Parathyroid adenoma (tissue), 2 donors: ENCODE measurements at regions not wholly inside any gene's neighbourhood (a gene's known extent, or its start where the extent isn't known, plus 50 kb on each side); places are given as distances from the start of the nearest gene placed in this dataset.

Experiments
- H2AFZ ChIP-seq: fragments of 300-600 bp; sonication (generic); one replicate; pipeline ENCODE4 v1.7.0; 2017; ENCODE audit warnings: antibody characterized with exemption, mild to moderate bottlenecking
- H3K27ac ChIP-seq: fragments of 300-600 bp; sonication (generic); one replicate; pipeline ENCODE4 v1.7.0; 2017
- H3K27me3 ChIP-seq: fragments of 300-600 bp; sonication (generic); one replicate; pipeline ENCODE4 v1.7.0; 2017; ENCODE audit warnings: low read length; ENCODE audit not compliant: control insufficient read depth, insufficient read depth
- H3K36me3 ChIP-seq: fragments of 300-600 bp; sonication (generic); one replicate; pipeline ENCODE4 v1.7.0; 2017; ENCODE audit warnings: low read length; ENCODE audit not compliant: control insufficient read depth, insufficient read depth
- H3K4me1 ChIP-seq: fragments of 300-600 bp; sonication (generic); one replicate; pipeline ENCODE4 v1.7.0; 2017; ENCODE audit warnings: control low read depth
- H3K4me2 ChIP-seq: fragments of 300-600 bp; sonication (generic); one replicate; pipeline ENCODE4 v1.7.0; 2017; ENCODE audit warnings: low read length
- H3K4me3 ChIP-seq: fragments of 300-600 bp; sonication (generic); one replicate; pipeline ENCODE4 v1.7.0; 2017; ENCODE audit warnings: low read depth, low read length
- H3K79me2 ChIP-seq: fragments of 300-600 bp; sonication (generic); one replicate; pipeline ENCODE4 v1.7.0; 2017; ENCODE audit warnings: control low read depth
- H3K9ac ChIP-seq: fragments of 300-600 bp; sonication (generic); one replicate; pipeline ENCODE4 v1.7.0; 2017; ENCODE audit warnings: mild to moderate bottlenecking
- H3K9me3 ChIP-seq: fragments of 300-600 bp; sonication (generic); one replicate; pipeline ENCODE4 v1.7.0; 2017; ENCODE audit warnings: low read length; ENCODE audit not compliant: control insufficient read depth
- TF ChIP-seq, protein P1 (sequence below): fragments of 300-600 bp; sonication (generic); IDR thresholded peaks from one replicate; pipeline ENCODE4 v1.7.0; 2017; ENCODE audit warnings: antibody characterized with exemption, mild to moderate bottlenecking
- donor health status: primary hyperparathyroidism.

DNA sequence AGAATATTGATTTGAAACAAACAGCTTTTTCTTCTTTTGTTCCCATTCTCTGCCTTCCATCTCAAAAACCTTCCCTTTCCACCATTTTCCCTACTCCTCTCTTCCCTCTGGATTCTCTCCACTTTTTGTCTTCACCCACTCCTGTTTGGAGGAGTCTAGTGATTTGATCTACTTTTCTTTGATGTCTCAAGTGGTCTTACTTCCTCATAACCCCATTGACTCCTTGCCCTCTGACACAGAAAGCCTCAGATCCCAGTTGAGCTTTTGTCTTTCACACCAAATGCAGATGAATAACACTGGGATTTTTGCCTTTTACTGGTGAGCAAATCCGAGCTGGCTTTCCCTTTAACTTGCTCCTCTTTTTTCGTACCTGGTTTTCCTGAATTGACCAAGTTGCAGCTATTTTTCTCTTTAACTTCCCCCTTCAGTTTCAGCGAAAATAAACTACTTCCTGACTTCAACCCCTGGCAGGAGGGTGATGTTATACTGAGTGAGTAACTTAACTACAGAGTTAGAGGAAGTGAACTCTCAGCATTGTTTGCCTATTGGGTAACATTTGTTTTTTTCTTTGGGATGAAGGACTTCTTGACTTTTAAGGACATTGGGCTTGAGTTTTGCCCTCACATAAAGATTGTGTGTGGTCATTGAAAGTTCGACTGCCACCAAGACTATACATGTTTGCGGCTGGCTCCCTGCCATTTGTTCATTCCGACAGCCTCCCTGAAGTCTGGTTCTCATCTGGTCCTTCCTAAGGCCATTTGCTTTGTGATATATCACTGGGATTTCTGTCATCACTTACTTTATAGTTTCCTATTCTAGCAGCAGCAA is 392.8 kb upstream of the NR3C2 start:
- TF ChIP-seq, protein P1, sequence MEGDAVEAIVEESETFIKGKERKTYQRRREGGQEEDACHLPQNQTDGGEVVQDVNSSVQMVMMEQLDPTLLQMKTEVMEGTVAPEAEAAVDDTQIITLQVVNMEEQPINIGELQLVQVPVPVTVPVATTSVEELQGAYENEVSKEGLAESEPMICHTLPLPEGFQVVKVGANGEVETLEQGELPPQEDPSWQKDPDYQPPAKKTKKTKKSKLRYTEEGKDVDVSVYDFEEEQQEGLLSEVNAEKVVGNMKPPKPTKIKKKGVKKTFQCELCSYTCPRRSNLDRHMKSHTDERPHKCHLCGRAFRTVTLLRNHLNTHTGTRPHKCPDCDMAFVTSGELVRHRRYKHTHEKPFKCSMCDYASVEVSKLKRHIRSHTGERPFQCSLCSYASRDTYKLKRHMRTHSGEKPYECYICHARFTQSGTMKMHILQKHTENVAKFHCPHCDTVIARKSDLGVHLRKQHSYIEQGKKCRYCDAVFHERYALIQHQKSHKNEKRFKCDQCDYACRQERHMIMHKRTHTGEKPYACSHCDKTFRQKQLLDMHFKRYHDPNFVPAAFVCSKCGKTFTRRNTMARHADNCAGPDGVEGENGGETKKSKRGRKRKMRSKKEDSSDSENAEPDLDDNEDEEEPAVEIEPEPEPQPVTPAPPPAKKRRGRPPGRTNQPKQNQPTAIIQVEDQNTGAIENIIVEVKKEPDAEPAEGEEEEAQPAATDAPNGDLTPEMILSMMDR = no peak
- H3K9me3 ChIP-seq = no peaks in the 10 kb centered on the region
- H3K27me3 ChIP-seq = no peaks in the 10 kb centered on the region
- no peak overlapping the region for H3K9ac ChIP-seq
- no peaks in the 10 kb centered on the region for H3K79me2 ChIP-seq
- no peak overlapping the region for H3K27ac ChIP-seq
- H3K4me2 ChIP-seq = no peak overlapping the region
- H2AFZ ChIP-seq = no peak overlapping the region
- H3K36me3 ChIP-seq = no peaks in the 10 kb centered on the region
- no peaks in the 10 kb centered on the region for H3K4me1 ChIP-seq
- no peak overlapping the region for H3K4me3 ChIP-seq

DNA sequence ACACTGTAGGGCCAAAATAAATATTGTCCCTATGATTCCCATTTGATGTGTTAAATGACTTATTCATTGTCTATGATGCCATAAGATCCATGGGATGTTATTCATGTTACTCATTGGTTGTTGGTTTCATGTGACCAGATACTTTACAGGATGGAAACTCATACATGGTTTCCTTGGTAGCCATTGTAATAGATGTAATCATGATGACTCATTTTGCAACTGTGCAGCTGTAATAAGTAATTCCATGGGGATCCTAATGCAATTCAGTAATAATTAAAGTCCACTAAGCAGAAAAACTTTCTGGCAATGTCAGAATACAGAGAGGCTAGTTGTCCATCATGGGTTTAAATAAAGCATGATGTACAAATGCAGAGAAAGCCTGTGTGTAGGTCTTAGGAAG is 389.7 kb upstream of the NR3C2 start:
- H3K9ac ChIP-seq = no peak overlapping the region
- H3K79me2 ChIP-seq = no peaks in the 10 kb centered on the region
- no peak overlapping the region for H3K4me3 ChIP-seq
- H3K4me1 ChIP-seq = no peaks in the 10 kb centered on the region
- H3K36me3 ChIP-seq = no peaks in the 10 kb centered on the region
- no peak overlapping the region for H2AFZ ChIP-seq
- H3K27ac ChIP-seq = no peak overlapping the region
- H3K4me2 ChIP-seq = no peak overlapping the region
- no peaks in the 10 kb centered on the region for H3K9me3 ChIP-seq
- no peaks in the 10 kb centered on the region for H3K27me3 ChIP-seq
- TF ChIP-seq, protein P1 = no peak

DNA sequence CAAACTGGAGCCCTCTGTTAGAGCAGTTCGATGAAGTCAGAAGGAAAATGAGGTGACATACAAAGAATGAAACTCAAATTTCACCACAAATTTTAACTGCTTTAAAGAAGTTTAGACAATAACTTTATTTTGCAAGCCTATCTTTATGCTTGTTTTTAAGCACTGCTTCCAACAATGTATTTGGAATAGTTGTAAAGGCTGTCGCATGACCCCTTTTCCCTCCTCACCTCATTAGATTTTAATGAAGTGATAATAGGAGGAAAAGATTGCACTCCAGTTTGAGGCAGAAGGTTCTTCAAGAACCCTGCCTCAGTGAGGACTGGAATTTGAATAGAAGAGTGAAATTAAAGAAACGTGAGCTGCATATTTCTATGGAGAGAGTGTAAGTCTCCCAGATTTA is 386.1 kb upstream of the NR3C2 start:
- H3K9ac ChIP-seq = no peak overlapping the region
- H3K36me3 ChIP-seq = no peaks in the 10 kb centered on the region
- no peak overlapping the region for H3K27ac ChIP-seq
- no peak overlapping the region for H3K4me2 ChIP-seq
- H3K4me3 ChIP-seq = no peak overlapping the region
- H3K79me2 ChIP-seq = no peaks in the 10 kb centered on the region
- H2AFZ ChIP-seq = no peak overlapping the region
- no peaks in the 10 kb centered on the region for H3K27me3 ChIP-seq
- TF ChIP-seq, protein P1 = no peak
- no peaks in the 10 kb centered on the region for H3K9me3 ChIP-seq
- H3K4me1 ChIP-seq = no peaks in the 10 kb centered on the region

DNA sequence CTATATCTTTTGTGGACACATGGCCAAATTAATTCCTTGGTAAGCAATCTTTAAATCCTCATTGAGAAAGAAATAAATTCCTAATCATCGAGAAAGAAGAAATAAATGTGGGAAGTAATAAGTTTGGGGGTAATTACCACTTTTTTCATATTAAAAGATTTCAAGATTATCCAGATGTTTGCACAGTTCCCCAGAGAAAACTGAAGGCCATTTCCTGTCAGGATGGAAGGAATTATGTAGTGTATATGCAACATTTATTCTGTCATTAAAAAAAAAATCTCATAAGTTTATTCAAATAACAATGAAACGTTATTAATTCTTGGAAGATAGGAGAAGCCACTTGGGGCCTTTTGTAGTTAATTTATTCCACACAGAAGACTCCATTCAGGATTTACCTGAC is 385.6 kb upstream of the NR3C2 start:
- no peaks in the 10 kb centered on the region for H3K27me3 ChIP-seq
- TF ChIP-seq, protein P1 = no peak

DNA sequence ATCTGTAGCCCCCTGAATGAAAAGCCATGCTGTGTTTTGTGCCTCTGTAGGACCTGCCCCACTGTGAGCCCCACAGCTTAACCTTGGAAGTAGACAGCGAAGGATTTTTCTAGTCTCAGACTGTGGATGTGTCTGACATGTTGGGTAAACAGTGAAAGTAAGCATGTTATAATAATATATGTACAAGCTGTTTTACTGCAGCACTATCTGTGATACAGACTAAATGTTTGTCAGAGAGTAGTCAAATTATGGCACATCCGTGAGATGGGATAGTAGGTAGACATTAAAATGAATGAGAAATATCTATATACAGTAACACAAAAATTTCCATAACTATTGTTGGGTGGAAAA is 381.2 kb upstream of the NR3C2 start:
- H3K36me3 ChIP-seq = no peaks in the 10 kb centered on the region
- H3K4me3 ChIP-seq = no peak overlapping the region
- H3K4me1 ChIP-seq = no peaks in the 10 kb centered on the region
- H3K9me3 ChIP-seq = no peaks in the 10 kb centered on the region
- H3K79me2 ChIP-seq = no peaks in the 10 kb centered on the region
- TF ChIP-seq, protein P1 = no peak
- H2AFZ ChIP-seq = no peak overlapping the region
- no peaks in the 10 kb centered on the region for H3K27me3 ChIP-seq
- no peak overlapping the region for H3K27ac ChIP-seq
- H3K4me2 ChIP-seq = no peak overlapping the region
- no peak overlapping the region for H3K9ac ChIP-seq

More for the DNA sequence above, 385.6 kb upstream of the NR3C2 start:
- Histone ChIP-seq H3K27ac (no peak overlapping the region), H3K9me3 (no peaks in the 10 kb centered on the region), H3K4me3 (no peak overlapping the region), H3K79me2 (no peaks in the 10 kb centered on the region), H3K4me1 (no peaks in the 10 kb centered on the region), H3K4me2 (no peak overlapping the region), H2AFZ (no peak overlapping the region), H3K36me3 (no peaks in the 10 kb centered on the region), H3K9ac (no peak overlapping the region)
